Neural crest cell (in vitro differentiated cells): ENCODE measurements at regions not wholly inside any gene's neighbourhood (a gene's known extent, or its start where the extent isn't known, plus 50 kb on each side); places are given as distances from the start of the nearest gene placed in this dataset.

ENCODE experiments used
- DNase-seq: peaks from one replicate; pipeline ENCODE4 v3.0.0; 2021; ENCODE audit warnings: low read depth, mixed read lengths, low spot score
- H3K27ac Mint-ChIP-seq: one replicate; pipeline ENCODE4 v1.8.0; 2021; ENCODE audit warnings: mild to moderate bottlenecking, mixed read lengths; ENCODE audit not compliant: unreplicated experiment
- H3K27me3 Mint-ChIP-seq: 2 replicates; pipeline ENCODE4 v1.8.0; 2021; ENCODE audit warnings: low read depth, mild to moderate bottlenecking, mixed read lengths
- H3K36me3 Mint-ChIP-seq: 2 replicates; pipeline ENCODE4 v1.8.0; 2021; ENCODE audit warnings: low read depth, mild to moderate bottlenecking, mixed read lengths
- H3K4me1 Mint-ChIP-seq: 2 replicates; pipeline ENCODE4 v1.8.0; 2021; ENCODE audit warnings: mixed read lengths
- H3K4me3 Mint-ChIP-seq: one replicate; pipeline ENCODE4 v1.8.0; 2021; ENCODE audit warnings: mild to moderate bottlenecking, mixed read lengths
- H3K9me3 Mint-ChIP-seq: 2 replicates; pipeline ENCODE4 v1.8.0; 2021; ENCODE audit warnings: mixed read lengths
- CTCF ChIP-seq: fragments of 200-600 bp; sonication (generic); conservative IDR thresholded peaks from 2 replicates; pipeline ENCODE4 v1.5.0; 2021; ENCODE audit warnings: antibody characterized with exemption, mild to moderate bottlenecking

- no peak overlapping the region for H3K27ac Mint-ChIP-seq
- H3K36me3 Mint-ChIP-seq, result no peaks in the 10 kb centered on the region
- no peaks in the 10 kb centered on the region for H3K4me1 Mint-ChIP-seq
- H3K27me3 Mint-ChIP-seq, result no peaks in the 10 kb centered on the region
- no peak for TF ChIP-seq CTCF
- peaks cover under 1% of the 10 kb centered on the region for H3K9me3 Mint-ChIP-seq
- no peak overlapping the region for H3K4me3 Mint-ChIP-seq
- no peak for DNase-seq
Measured at GRCh38 chr10:57874810-57875209, 392.9 kb downstream of the IPMK start.

GRCh38 chr10:57867241-57867640 is 400.5 kb downstream of the IPMK start:
- Mint-ChIP-seq H3K27me3 (no peaks in the 10 kb centered on the region), H3K9me3 (peaks cover 2% of the 10 kb centered on the region), H3K4me1 (no peaks in the 10 kb centered on the region), H3K36me3 (no peaks in the 10 kb centered on the region), H3K27ac (no peak overlapping the region), H3K4me3 (no peak overlapping the region)
- no peak for DNase-seq
- no peak for TF ChIP-seq CTCF

GRCh38 chr10:57864765-57865680 is 402.7 kb downstream of the IPMK start:
- Mint-ChIP-seq H3K4me3 (no peak overlapping the region), H3K27ac (no peak overlapping the region), H3K9me3 (peaks cover 2% of the 10 kb centered on the region), H3K36me3 (no peaks in the 10 kb centered on the region), H3K27me3 (no peaks in the 10 kb centered on the region), H3K4me1 (no peaks in the 10 kb centered on the region)
- no peak for TF ChIP-seq CTCF
- DNase-seq, result no peak

- no peak for DNase-seq
- no peaks in the 10 kb centered on the region for H3K27me3 Mint-ChIP-seq
- TF ChIP-seq CTCF, result peak; percentile 69
- no peak overlapping the region for H3K4me3 Mint-ChIP-seq
- H3K4me1 Mint-ChIP-seq, result peaks cover 3% of the 10 kb centered on the region
- no peaks in the 10 kb centered on the region for H3K9me3 Mint-ChIP-seq
- no peak overlapping the region for H3K27ac Mint-ChIP-seq
- no peaks in the 10 kb centered on the region for H3K36me3 Mint-ChIP-seq
Measured at GRCh38 chr10:57849691-57850357, 417.9 kb downstream of the IPMK start.

GRCh38 chr10:57846307-57847065 is 421.2 kb downstream of the IPMK start:
- Mint-ChIP-seq H3K36me3 (no peaks in the 10 kb centered on the region), H3K4me1 (peaks cover 3% of the 10 kb centered on the region), H3K4me3 (no peak overlapping the region), H3K27me3 (no peaks in the 10 kb centered on the region), H3K9me3 (no peaks in the 10 kb centered on the region), H3K27ac (no peak overlapping the region)
- DNase-seq, result no peak
- TF ChIP-seq CTCF, result no peak
